ENCODE measurements at regions not wholly inside any gene's neighbourhood (a gene's known extent, or its start where the extent isn't known, plus 50 kb on each side); places are given as distances from the start of the nearest gene placed in this dataset.

- DNase-seq (ENCODE audit: low read depth in 2 of 2), result no peak
These were observed 73.6 kb upstream of the ZNF804A start for GRCh38 chr2:184524551-184525382.

- no peak for DNase-seq (ENCODE audit: low read depth in 2 of 2)
These were observed 71.3 kb upstream of the ZNF804A start for GRCh38 chr2:184527058-184527457.

GRCh38 chr2:184528119-184528518 is 70.2 kb upstream of the ZNF804A start:
- no peak for DNase-seq (ENCODE audit: low read depth in 2 of 2)

- DNase-seq (ENCODE audit: low read depth in 2 of 2), result no peak
These were observed 68.1 kb upstream of the ZNF804A start for GRCh38 chr2:184530239-184530638.

GRCh38 chr2:184530959-184531358 is 67.4 kb upstream of the ZNF804A start:
- no peak for DNase-seq (ENCODE audit: low read depth in 2 of 2)

GRCh38 chr2:184532551-184532950 is 65.8 kb upstream of the ZNF804A start:
- DNase-seq (ENCODE audit: low read depth in 2 of 2), result no peak

- DNase-seq (ENCODE audit: low read depth in 2 of 2), result no peak
These were observed 63.3 kb upstream of the ZNF804A start for GRCh38 chr2:184534986-184535385.

- DNase-seq (ENCODE audit: low read depth in 2 of 2), result no peak
These were observed 58.0 kb upstream of the ZNF804A start for GRCh38 chr2:184540246-184540789.

- no peak for DNase-seq (ENCODE audit: low read depth in 2 of 2)
These were observed 56.7 kb upstream of the ZNF804A start for GRCh38 chr2:184541591-184541990.

- no peak for DNase-seq (ENCODE audit: low read depth in 2 of 2)
These were observed 54.5 kb upstream of the ZNF804A start for GRCh38 chr2:184543832-184544231.
